ENCODE measurements at regions not wholly inside any gene's neighbourhood (a gene's known extent, or its start where the extent isn't known, plus 50 kb on each side); places are given as distances from the start of the nearest gene placed in this dataset.

DNA sequence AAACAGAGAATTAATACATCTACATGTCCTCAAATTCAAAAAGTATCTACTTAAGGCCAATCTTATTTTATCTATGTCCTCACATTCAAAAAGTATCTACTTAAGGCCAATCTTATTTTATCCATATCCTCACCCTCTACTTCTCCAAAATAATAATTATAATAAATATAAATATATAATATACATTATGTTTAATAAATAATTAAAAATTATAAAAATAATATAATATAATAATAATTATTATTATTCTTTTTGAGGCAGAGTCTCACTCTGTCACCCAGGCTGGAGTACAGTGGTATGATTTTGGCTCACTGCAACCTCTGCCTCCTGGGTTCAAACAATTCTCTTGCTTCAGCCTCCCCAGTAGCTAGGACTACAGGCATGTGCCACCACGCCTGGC lies 784.9 kb downstream of the DNAJB9 start:
- H3K9me2 ChIP-seq (ENCODE audit: low read depth, low read length), result peaks cover 3% of the 10 kb centered on the region
- no peak overlapping the region for H3K4me3 ChIP-seq (ENCODE audit: low read depth, low read length, poor library complexity, severe bottlenecking)
- H2AFZ ChIP-seq (ENCODE audit: low read length), result no peak overlapping the region
- no peak overlapping the region for H3K27ac ChIP-seq (ENCODE audit: low read depth, low read length, poor library complexity, severe bottlenecking)
- no peaks in the 10 kb centered on the region for H3F3A ChIP-seq (ENCODE audit: insufficient read depth, low read length)
- no peak for TF ChIP-seq EZH2 (IDR thresholded peaks at IDR 0.05; ENCODE audit: borderline replicate concordance, low read length)
- TF ChIP-seq, protein P1, sequence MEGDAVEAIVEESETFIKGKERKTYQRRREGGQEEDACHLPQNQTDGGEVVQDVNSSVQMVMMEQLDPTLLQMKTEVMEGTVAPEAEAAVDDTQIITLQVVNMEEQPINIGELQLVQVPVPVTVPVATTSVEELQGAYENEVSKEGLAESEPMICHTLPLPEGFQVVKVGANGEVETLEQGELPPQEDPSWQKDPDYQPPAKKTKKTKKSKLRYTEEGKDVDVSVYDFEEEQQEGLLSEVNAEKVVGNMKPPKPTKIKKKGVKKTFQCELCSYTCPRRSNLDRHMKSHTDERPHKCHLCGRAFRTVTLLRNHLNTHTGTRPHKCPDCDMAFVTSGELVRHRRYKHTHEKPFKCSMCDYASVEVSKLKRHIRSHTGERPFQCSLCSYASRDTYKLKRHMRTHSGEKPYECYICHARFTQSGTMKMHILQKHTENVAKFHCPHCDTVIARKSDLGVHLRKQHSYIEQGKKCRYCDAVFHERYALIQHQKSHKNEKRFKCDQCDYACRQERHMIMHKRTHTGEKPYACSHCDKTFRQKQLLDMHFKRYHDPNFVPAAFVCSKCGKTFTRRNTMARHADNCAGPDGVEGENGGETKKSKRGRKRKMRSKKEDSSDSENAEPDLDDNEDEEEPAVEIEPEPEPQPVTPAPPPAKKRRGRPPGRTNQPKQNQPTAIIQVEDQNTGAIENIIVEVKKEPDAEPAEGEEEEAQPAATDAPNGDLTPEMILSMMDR (IDR thresholded peaks at IDR 0.05; ENCODE audit: low read length), result no peak
- H3K36me3 ChIP-seq (ENCODE audit: insufficient read depth, low read length), result no peaks in the 10 kb centered on the region
- H3K4me2 ChIP-seq (ENCODE audit: low read length), result no peak overlapping the region
- no peaks in the 10 kb centered on the region for H4K20me1 ChIP-seq (ENCODE audit: insufficient read depth, low read length)
- H3K9ac ChIP-seq (ENCODE audit: low read length), result no peak overlapping the region
- H3K9me3 ChIP-seq (ENCODE audit: low read length), result no peaks in the 10 kb centered on the region
- no peaks in the 10 kb centered on the region for H3K27me3 ChIP-seq (ENCODE audit: insufficient read depth, low read length)
- no peaks in the 10 kb centered on the region for H3K4me1 ChIP-seq (ENCODE audit: insufficient read depth, low read length, severe bottlenecking)
- H3K79me2 ChIP-seq (ENCODE audit: insufficient read depth, low read length), result no peaks in the 10 kb centered on the region

DNA sequence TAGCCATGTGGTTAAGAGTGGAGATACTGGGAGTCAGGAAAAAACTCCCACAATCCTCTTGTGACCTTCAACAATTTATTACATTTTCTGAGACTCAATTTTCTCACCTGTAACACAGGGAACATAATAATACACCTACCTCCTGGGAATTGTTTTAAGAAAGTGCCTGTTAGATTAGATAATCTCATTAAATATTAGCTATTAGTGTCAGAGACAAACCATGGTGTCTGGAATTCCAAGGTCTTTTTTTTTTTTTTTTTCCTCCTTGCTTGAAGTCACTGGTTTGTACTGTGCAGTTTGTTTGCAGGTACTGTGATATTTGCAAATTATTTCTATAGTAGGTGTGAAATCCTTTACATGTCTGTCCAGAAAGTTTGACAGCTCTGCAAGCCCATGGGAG lies 806.1 kb downstream of the DNAJB9 start:
- H4K20me1 ChIP-seq (ENCODE audit: insufficient read depth, low read length), result no peaks in the 10 kb centered on the region
- no peak overlapping the region for H3K9ac ChIP-seq (ENCODE audit: low read length)
- no peaks in the 10 kb centered on the region for H3K36me3 ChIP-seq (ENCODE audit: insufficient read depth, low read length)
- H3K4me2 ChIP-seq (ENCODE audit: low read length), result no peak overlapping the region
- TF ChIP-seq, protein P1 (IDR thresholded peaks at IDR 0.05; ENCODE audit: low read length), result no peak
- no peak for TF ChIP-seq EZH2 (IDR thresholded peaks at IDR 0.05; ENCODE audit: borderline replicate concordance, low read length)
- H2AFZ ChIP-seq (ENCODE audit: low read length), result no peak overlapping the region
- H3K79me2 ChIP-seq (ENCODE audit: insufficient read depth, low read length), result no peaks in the 10 kb centered on the region
- no peak overlapping the region for H3K27ac ChIP-seq (ENCODE audit: low read depth, low read length, poor library complexity, severe bottlenecking)
- H3K9me3 ChIP-seq (ENCODE audit: low read length), result no peaks in the 10 kb centered on the region
- H3K27me3 ChIP-seq (ENCODE audit: insufficient read depth, low read length), result no peaks in the 10 kb centered on the region
- no peak overlapping the region for H3K4me3 ChIP-seq (ENCODE audit: low read depth, low read length, poor library complexity, severe bottlenecking)
- no peaks in the 10 kb centered on the region for H3K4me1 ChIP-seq (ENCODE audit: insufficient read depth, low read length, severe bottlenecking)
- no peaks in the 10 kb centered on the region for H3F3A ChIP-seq (ENCODE audit: insufficient read depth, low read length)
- no peaks in the 10 kb centered on the region for H3K9me2 ChIP-seq (ENCODE audit: low read depth, low read length)

DNA sequence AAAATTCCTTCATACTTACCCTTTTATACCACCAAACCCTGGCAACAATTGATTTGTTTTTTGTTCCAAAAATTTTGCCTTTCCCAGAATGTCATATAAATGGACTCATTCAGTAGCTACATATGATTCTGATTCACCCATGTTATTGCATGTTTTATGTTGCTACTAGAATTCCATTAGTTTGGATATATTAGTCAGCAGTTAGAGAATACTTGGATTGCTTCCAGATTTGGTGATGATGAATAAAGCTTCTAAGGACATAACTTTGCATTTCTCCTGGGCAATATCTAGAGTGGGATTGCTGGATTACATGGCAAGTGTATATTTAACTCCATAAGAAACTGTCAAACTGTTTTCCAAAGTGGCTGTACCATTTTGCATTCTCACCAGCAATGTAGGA lies 806.9 kb downstream of the DNAJB9 start:
- Histone ChIP-seq H2AFZ (ENCODE audit: low read length) (no peak overlapping the region), H3K27ac (ENCODE audit: low read depth, low read length, poor library complexity, severe bottlenecking) (no peak overlapping the region), H3K9me2 (ENCODE audit: low read depth, low read length) (no peaks in the 10 kb centered on the region), H3K27me3 (ENCODE audit: insufficient read depth, low read length) (no peaks in the 10 kb centered on the region), H3K4me3 (ENCODE audit: low read depth, low read length, poor library complexity, severe bottlenecking) (no peak overlapping the region), H4K20me1 (ENCODE audit: insufficient read depth, low read length) (no peaks in the 10 kb centered on the region), H3K9me3 (ENCODE audit: low read length) (no peaks in the 10 kb centered on the region), H3K4me1 (ENCODE audit: insufficient read depth, low read length, severe bottlenecking) (no peaks in the 10 kb centered on the region), H3K9ac (ENCODE audit: low read length) (no peak overlapping the region), H3K79me2 (ENCODE audit: insufficient read depth, low read length) (no peaks in the 10 kb centered on the region), H3K36me3 (ENCODE audit: insufficient read depth, low read length) (no peaks in the 10 kb centered on the region), H3K4me2 (ENCODE audit: low read length) (no peak overlapping the region), H3F3A (ENCODE audit: insufficient read depth, low read length) (no peaks in the 10 kb centered on the region)
- TF ChIP-seq EZH2 (IDR thresholded peaks at IDR 0.05; ENCODE audit: borderline replicate concordance, low read length), result no peak
- TF ChIP-seq, protein P1 (IDR thresholded peaks at IDR 0.05; ENCODE audit: low read length), result no peak
